ENCODE measurements at regions not wholly inside any gene's neighbourhood (a gene's known extent, or its start where the extent isn't known, plus 50 kb on each side); places are given as distances from the start of the nearest gene placed in this dataset.

DNA sequence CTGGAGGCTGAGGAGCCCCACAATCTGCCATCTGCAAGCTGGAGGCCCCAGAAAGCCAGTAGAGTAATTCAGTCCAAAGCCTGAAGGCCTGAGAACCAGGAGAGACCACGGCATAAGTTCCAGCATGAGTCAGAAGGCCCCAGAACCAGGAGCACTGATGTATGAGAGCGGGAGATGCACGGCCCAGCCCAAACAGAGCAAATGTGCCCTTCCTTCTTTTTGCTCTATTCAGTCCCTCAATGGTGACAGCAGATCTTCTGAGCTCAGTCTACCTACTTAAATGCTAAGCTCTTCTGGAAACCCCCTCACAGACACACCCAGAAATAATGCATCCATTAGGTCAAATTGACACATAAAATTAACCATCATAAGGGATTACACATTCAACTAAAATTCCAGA, 277.6 kb downstream of the ATPSCKMT start:
- TF ChIP-seq, protein P1, sequence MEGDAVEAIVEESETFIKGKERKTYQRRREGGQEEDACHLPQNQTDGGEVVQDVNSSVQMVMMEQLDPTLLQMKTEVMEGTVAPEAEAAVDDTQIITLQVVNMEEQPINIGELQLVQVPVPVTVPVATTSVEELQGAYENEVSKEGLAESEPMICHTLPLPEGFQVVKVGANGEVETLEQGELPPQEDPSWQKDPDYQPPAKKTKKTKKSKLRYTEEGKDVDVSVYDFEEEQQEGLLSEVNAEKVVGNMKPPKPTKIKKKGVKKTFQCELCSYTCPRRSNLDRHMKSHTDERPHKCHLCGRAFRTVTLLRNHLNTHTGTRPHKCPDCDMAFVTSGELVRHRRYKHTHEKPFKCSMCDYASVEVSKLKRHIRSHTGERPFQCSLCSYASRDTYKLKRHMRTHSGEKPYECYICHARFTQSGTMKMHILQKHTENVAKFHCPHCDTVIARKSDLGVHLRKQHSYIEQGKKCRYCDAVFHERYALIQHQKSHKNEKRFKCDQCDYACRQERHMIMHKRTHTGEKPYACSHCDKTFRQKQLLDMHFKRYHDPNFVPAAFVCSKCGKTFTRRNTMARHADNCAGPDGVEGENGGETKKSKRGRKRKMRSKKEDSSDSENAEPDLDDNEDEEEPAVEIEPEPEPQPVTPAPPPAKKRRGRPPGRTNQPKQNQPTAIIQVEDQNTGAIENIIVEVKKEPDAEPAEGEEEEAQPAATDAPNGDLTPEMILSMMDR (conservative IDR thresholded peaks at IDR 0.05), result no peak

More for the DNA sequence above, 277.6 kb downstream of the ATPSCKMT start:
- H2BK15ac ChIP-seq (ENCODE audit: low read depth, low read length), result no peak overlapping the region
- H2BK12ac ChIP-seq (ENCODE audit: insufficient read length, low read depth, low read length), result no peak overlapping the region
- no peak overlapping the region for H3K4ac ChIP-seq (ENCODE audit: low read depth, low read length)
- H3K27me3 ChIP-seq (ENCODE audit: insufficient read depth, low read length), result no peaks in the 10 kb centered on the region
- H3K18ac ChIP-seq (ENCODE audit: insufficient read length, low read depth, low read length), result no peak overlapping the region
- no peaks in the 10 kb centered on the region for H3K4me1 ChIP-seq (ENCODE audit: insufficient read depth, low read length)
- no peaks in the 10 kb centered on the region for H3K9me3 ChIP-seq (ENCODE audit: control insufficient read depth, low read depth, low read length)
- no peaks in the 10 kb centered on the region for H3K79me2 ChIP-seq (ENCODE audit: insufficient read depth, low read length)
- no peaks in the 10 kb centered on the region for H3K23me2 ChIP-seq (ENCODE audit: insufficient read length, low read depth, low read length, poor library complexity, severe bottlenecking)
- no peak overlapping the region for H2BK5ac ChIP-seq (ENCODE audit: insufficient read length, low read length)
- H2BK20ac ChIP-seq (ENCODE audit: low read depth, low read length, poor library complexity, severe bottlenecking), result no peak overlapping the region
- no peak overlapping the region for H3K27ac ChIP-seq (ENCODE audit: insufficient read length, low read depth, low read length)
- no peak overlapping the region for H3K14ac ChIP-seq (ENCODE audit: insufficient read depth, low read length)
- no peak overlapping the region for H3K23ac ChIP-seq (ENCODE audit: insufficient read length, low read depth, low read length)
- Mint-ChIP-seq H3K36me3 (ENCODE audit: insufficient read depth in 1 of 3, low read depth in 3 of 3) (no peaks in the 10 kb centered on the region; a peak in 2 of 7 replicates), H3K4me3 (no peak overlapping the region), H3K27me3 (ENCODE audit: low read depth) (no peaks in the 10 kb centered on the region), H3K4me1 (peaks cover 2% of the 10 kb centered on the region in 2 experiments; a peak in 3 of 4 replicates), H3K27ac (no peak overlapping the region), H3K9me3 (peaks cover 0 to 11% of the 10 kb centered on the region in 2 experiments; a peak in 4 of 5 replicates)
- no peak overlapping the region for H3T11ph ChIP-seq (ENCODE audit: low read length)
- H4K5ac ChIP-seq (ENCODE audit: insufficient read length, low read depth, low read length), result no peak overlapping the region
- H4K20me1 ChIP-seq (ENCODE audit: control insufficient read depth, insufficient read depth, insufficient read length), result no peaks in the 10 kb centered on the region
- H3K4me2 ChIP-seq (ENCODE audit: insufficient read depth, insufficient read length, low read length), result no peak overlapping the region
- DNase-seq, result no peak
- H2AK5ac ChIP-seq (ENCODE audit: insufficient read length, low read length), result no peak overlapping the region
- H3K9ac ChIP-seq (ENCODE audit: extremely low read depth, insufficient read length, low read length), result no peak overlapping the region
- no CpG with 5 or more reads among the region's 3 CpGs for WGBS (ENCODE audit: extremely low coverage, insufficient read length, low lambda C conversion rate)
- no peak overlapping the region for H2AFZ ChIP-seq (ENCODE audit: low read length)
- H3K56ac ChIP-seq (ENCODE audit: insufficient read length, low read depth, low read length), result no peak overlapping the region
- no peak overlapping the region for H2BK120ac ChIP-seq (ENCODE audit: low read depth, low read length, poor library complexity, severe bottlenecking)
- H4K91ac ChIP-seq (ENCODE audit: insufficient read length, low read depth, low read length), result no peak overlapping the region
- no peak overlapping the region for H4K8ac ChIP-seq (replicated peaks; ENCODE audit: insufficient read length, low read depth, low read length)
- H3K79me1 ChIP-seq (ENCODE audit: insufficient read depth, low read depth, low read length, poor library complexity, severe bottlenecking), result no peaks in the 10 kb centered on the region
